Testis (tissue), 2 donors: ENCODE measurements at regions not wholly inside any gene's neighbourhood (a gene's known extent, or its start where the extent isn't known, plus 50 kb on each side); places are given as distances from the start of the nearest gene placed in this dataset.

Experiments used
- DNase-seq: peaks from one replicate; pipeline ENCODE4 v3.0.0-alpha.2; 2019
- H3K27ac ChIP-seq, 2 donors: fragments of 200-600 bp; sonication (generic); one replicate each; pipeline ENCODE4 v1.5.1; 2019
- H3K27me3 ChIP-seq: fragments of 200-600 bp; sonication (generic); one replicate; pipeline ENCODE4 v1.5.1; 2019
- H3K36me3 ChIP-seq: fragments of 200-600 bp; sonication (generic); one replicate; pipeline ENCODE4 v1.5.1; 2017; ENCODE audit warnings: low read depth; ENCODE audit errors: missing control alignments
- H3K4me1 ChIP-seq: fragments of 200-600 bp; sonication (generic); one replicate; pipeline ENCODE4 v1.5.1; 2019
- H3K4me3 ChIP-seq, 2 donors: fragments of 200-600 bp; sonication (generic); one replicate each; pipeline ENCODE4 v1.5.1; 2017 to 2019
- H3K9me3 ChIP-seq: fragments of 200-600 bp; sonication (generic); one replicate; pipeline ENCODE4 v1.5.1; 2017
- POLR2A ChIP-seq: fragments of 450-650 bp; IDR thresholded peaks from one replicate; pipeline ENCODE4 v1.6.1; 2017; ENCODE audit warnings: antibody characterized with exemption, mild to moderate bottlenecking, moderate library complexity
- WGBS, 2 donors: methylation state at CpG; one replicate each; pipeline ENCODE4 v1.1.5; 2018; 5-methylcytosine and 5-hydroxymethylcytosine counted together
- intact Hi-C: fragments of 100-400 bp; cut with DNase I; formaldehyde crosslinking; loops from one replicate; pipeline ENCODE4 v1.15.1; 2023; ENCODE audit warnings: low total_unique reads
- TF ChIP-seq, protein P1 (sequence below), 3 experiments: fragments of 450-650 bp in 2 of 3; fragments of 200-600 bp in 1 of 3; sonication (generic) in 1 of 3; IDR thresholded peaks; one replicate each; pipeline ENCODE4 v1.5.1; 2016 to 2019; ENCODE audit warnings: antibody characterized with exemption in 3 of 3, mild to moderate bottlenecking in 2 of 3, moderate library complexity in 1 of 3

DNA sequence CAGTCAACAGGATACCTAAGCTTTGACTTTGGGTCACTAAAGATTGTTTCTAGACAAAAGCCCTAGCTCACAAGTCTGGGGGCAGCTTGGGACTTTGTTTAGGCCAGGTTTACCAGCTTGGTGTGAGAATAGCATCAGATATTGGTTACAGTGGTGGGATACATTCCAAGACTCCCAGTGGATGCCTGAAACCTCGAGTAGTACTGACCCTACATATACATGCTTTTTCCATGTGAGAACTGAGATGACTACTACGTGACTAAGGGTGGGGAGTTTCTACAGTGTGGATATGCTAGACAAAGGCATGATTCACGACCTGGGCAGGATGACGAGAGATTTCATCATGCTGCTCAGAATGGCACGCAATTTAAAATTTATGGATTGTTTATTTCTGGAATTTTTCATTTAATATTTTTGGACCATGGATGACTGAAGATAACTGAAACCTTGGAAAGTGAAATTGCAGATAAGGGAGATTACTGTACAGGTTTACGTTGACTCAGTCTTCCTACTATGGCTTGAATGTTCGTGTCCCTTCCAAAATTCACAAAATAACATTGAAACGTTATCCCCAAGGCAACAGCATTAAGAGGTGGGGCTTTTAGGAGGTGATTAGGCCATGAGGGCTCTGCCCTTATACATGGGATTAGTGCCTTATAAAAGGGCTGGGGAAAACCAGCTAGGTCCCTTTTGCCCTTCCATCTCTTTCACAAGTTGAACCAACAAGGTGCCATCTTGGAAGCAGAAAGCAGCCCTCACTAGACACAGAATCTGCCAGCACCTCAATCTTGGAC is 50.2 kb upstream of the CTAGE1 start:
- 84 to 90% methylated on average over 8 of the region's 8 CpGs for WGBS, 2 donors
- intact Hi-C loops: no loop called here

DNA sequence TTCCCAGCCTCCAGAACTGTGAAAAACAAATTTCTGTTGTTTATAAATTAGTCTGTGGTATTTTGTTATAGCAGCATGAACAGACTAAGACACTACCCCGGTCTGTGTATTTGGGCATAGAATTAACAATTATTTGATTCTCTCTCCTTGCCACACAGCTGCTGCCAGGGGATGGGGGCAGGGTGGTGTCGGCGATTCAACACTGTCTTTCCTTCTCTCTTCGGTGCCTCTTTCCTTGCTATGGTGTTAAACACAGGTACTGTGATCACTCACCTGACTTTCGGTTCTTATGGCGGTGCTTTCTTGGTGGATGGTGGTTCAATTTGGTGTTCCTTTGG is 50.8 kb upstream of the CTAGE1 start:
- H3K4me1 ChIP-seq: peaks cover 4% of the 10 kb centered on the region
- WGBS, 2 donors: 95 to 100% methylated on average over 6 of the region's 6 CpGs
- no peak overlapping the region for H3K4me3 ChIP-seq
- no peaks in the 10 kb centered on the region for H3K27me3 ChIP-seq
- no peaks in the 10 kb centered on the region for H3K36me3 ChIP-seq
- intact Hi-C loops: no loop called here
- no peaks in the 10 kb centered on the region for H3K9me3 ChIP-seq
- no peak for TF ChIP-seq POLR2A
- TF ChIP-seq, protein P1, sequence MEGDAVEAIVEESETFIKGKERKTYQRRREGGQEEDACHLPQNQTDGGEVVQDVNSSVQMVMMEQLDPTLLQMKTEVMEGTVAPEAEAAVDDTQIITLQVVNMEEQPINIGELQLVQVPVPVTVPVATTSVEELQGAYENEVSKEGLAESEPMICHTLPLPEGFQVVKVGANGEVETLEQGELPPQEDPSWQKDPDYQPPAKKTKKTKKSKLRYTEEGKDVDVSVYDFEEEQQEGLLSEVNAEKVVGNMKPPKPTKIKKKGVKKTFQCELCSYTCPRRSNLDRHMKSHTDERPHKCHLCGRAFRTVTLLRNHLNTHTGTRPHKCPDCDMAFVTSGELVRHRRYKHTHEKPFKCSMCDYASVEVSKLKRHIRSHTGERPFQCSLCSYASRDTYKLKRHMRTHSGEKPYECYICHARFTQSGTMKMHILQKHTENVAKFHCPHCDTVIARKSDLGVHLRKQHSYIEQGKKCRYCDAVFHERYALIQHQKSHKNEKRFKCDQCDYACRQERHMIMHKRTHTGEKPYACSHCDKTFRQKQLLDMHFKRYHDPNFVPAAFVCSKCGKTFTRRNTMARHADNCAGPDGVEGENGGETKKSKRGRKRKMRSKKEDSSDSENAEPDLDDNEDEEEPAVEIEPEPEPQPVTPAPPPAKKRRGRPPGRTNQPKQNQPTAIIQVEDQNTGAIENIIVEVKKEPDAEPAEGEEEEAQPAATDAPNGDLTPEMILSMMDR (IDR thresholded peaks at IDR 0.05): no peak
- H3K27ac ChIP-seq: no peak overlapping the region
- DNase-seq: no peak

More for the DNA sequence above, 50.2 kb upstream of the CTAGE1 start:
- Histone ChIP-seq H3K36me3 (no peaks in the 10 kb centered on the region), H3K4me3 (no peak overlapping the region), H3K27ac (no peak overlapping the region), H3K9me3 (no peaks in the 10 kb centered on the region), H3K27me3 (no peaks in the 10 kb centered on the region), H3K4me1 (peaks cover 4% of the 10 kb centered on the region)
- DNase-seq: no peak
- TF ChIP-seq POLR2A: no peak
- TF ChIP-seq, protein P1 (IDR thresholded peaks at IDR 0.05): no peak

DNA sequence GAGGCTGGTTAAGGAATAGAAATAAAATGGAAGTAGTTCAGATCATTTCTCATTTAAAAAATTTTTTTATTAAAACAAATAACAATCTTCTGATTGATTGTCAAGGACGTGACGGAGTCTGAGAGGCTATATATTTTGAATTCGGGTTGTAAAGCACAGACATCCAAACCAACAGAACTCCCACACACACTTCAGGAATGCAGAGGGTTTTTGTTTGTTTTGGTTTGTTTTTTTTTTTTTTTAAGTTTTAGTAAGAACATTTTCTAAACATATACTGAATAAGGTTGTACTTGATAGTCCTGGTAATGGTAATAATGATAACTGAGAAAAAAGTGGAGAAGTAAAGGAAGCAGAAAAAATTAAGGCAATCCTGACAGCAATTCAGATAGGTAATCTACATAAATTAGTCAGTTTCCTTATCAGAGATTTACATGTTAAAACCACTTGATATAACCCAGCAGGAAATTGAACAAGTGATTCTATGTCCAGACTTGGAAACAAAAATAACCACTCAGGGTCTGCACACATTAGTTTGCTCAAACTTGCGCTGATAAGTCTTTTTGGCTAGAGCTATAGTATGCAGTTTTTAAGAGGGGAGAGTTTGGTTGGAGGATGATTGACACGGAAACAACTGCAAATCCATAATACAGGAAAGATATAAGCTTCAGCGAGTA is 51.5 kb upstream of the CTAGE1 start:
- Histone ChIP-seq H3K27ac (no peak overlapping the region), H3K4me1 (peaks cover 4% of the 10 kb centered on the region), H3K27me3 (no peaks in the 10 kb centered on the region), H3K4me3 (no peak overlapping the region), H3K9me3 (no peaks in the 10 kb centered on the region), H3K36me3 (no peaks in the 10 kb centered on the region)
- no peak for TF ChIP-seq POLR2A
- TF ChIP-seq, protein P1 (IDR thresholded peaks at IDR 0.05): no peak
- 77 to 80% methylated on average over 6 of the region's 6 CpGs for WGBS, 2 donors
- no peak for DNase-seq
- intact Hi-C loops: no loop called here

DNA sequence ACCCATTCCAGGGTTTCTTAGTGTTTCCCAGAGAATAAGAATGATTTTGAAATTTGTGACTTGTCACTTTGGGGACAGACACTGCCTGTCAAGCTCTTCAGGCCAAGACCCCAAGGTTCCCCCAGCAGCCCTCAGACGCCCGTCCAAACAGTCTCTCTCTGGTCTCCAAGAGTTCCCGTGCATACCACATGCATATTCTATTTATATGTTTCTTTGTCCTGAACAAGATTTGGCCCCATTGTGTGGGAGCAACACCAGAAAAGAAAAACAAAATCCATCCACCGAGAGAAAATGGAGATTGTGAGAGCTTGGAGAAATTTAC is 52.2 kb upstream of the CTAGE1 start:
- intact Hi-C loops: no loop called here
- 70 to 82% methylated on average over 4 of the region's 4 CpGs for WGBS, 2 donors
- peaks cover 4% of the 10 kb centered on the region for H3K4me1 ChIP-seq
- H3K27ac ChIP-seq: no peak overlapping the region
- H3K27me3 ChIP-seq: no peaks in the 10 kb centered on the region
- H3K4me3 ChIP-seq: no peak overlapping the region
- DNase-seq: no peak
- H3K36me3 ChIP-seq: no peaks in the 10 kb centered on the region
- no peaks in the 10 kb centered on the region for H3K9me3 ChIP-seq
- TF ChIP-seq, protein P1 (IDR thresholded peaks at IDR 0.05): no peak
- no peak for TF ChIP-seq POLR2A
